ENCODE measurements at regions not wholly inside any gene's neighbourhood (a gene's known extent, or its start where the extent isn't known, plus 50 kb on each side); places are given as distances from the start of the nearest gene placed in this dataset.
"Not testable (repeated sequence)": the region's sequence is repeated elsewhere in the genome, so short reads cannot be mapped to it uniquely, and the experiment has no call there.

DNA sequence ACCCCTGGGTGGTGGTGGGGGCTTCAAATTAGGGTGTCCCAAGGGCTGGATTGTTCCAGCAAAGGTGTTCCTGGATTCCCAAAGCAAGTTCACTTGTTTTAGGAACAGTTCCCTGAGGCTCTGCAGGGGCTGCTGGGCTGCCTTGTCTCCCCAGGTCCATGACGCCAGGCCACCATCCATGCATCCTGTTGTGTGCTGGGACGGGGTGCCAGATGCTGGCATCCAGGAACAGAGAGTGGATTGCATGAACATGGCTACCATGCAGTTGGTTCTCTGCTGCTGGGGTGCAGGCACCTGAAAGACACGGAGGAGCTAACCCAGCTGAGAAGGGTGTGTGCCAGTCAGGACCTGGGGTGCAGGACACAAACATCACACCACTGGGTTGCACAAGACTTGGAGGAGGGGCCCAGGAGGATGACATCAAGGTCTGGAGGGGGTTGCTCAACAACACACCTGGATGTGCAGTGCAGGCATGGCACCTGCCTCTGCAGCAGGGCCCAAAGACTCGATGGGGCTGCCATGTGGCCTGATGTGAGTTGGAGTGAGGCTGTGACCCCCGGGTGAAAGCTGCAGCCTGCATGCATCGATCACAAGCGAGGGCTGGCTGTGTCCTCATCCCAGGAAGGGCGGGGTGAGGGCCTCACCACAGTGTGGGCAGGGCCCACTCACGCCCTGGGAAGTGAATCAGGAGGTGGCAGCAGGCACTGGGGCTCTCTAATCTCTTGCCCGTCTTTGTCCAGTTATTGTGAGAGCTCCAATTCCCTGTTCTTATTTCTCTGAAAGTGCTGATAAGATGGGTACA, 74.0 kb upstream of the CLDN5 start:
- in situ Hi-C loops (cut with HindIII; ENCODE audit: low pct_ligation_motif_present, low pct_unique_long_range_greater_than_20kb, low sequenced_read_pairs) = no loop called here
- DNase-seq = no peak

DNA sequence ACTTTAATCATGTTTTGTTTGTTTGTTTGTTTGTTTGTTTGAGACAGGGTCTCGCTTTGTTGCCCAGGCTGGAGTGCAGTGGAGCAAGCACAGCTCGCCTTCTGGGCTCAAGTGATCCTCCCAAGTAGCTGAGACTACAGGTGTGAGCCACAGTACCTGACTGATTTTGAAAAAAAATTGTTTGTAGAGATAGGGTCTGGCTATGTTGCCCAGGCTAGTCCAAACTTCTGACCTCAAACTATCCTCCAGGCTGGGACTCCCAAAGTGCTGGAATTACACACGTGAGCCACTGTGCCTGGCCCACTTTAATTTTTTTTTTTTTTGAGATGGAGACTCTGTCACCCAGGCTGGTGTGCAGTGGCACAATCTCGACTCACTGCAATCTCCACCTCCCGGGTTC, 74.8 kb upstream of the CLDN5 start:
- DNase-seq = no peak
- in situ Hi-C loops (cut with HindIII; ENCODE audit: low pct_ligation_motif_present, low pct_unique_long_range_greater_than_20kb, low sequenced_read_pairs) = no loop called here

DNA sequence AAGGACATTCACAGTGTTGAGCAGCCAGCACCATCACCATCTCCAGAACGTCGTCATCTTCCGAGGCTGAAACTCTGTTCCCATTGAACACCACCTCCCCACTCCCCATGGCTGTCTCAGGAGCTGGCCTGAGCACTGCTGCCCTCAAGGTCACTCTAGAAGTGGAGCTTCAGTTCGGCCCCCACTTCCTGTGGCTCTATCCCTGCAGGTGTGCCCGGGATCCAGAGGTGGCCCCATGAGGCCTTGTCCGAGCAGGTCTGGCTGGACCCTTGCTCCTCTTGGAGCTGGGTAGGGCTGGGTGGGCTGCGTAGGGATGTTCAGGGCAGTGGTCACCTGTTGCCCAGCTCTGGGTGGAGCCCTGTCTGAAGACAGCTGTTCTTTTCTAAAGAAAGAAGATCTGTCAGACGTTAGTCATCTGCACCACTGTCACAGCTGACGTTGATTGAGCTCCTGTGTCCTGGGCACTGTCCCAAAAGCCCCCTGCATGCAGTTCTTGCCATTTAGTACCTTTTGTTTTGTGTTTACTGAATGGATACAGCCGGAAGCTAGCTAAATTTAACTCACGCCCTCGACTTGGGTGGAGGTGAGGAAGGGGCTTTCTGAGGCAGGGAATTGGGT, 75.5 kb upstream of the CLDN5 start:
- in situ Hi-C loops (cut with HindIII; ENCODE audit: low pct_ligation_motif_present, low pct_unique_long_range_greater_than_20kb, low sequenced_read_pairs) = no loop called here
- no peak for DNase-seq

DNA sequence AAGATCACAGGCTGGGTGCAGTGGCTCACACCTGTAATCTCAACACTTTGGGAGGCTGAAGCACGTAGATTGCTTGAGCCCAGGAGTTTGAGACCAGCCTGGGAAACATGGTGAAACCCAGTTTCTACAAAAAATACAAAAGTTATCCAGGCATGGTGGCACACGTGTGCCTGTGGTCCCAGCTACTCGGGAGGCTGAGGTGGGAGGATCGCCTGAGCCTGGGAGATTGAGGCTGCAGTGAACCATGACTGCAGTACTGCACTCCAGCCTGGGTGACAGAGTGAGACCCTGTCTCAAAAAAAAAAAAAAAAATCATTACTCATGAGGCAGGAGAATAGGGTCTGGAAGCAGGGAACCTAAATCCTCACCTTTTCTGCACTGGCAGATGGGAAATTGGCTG, 79.1 kb upstream of the CLDN5 start:
- DNase-seq; in situ Hi-C loops (cut with HindIII; ENCODE audit: low pct_ligation_motif_present, low pct_unique_long_range_greater_than_20kb, low sequenced_read_pairs): not testable (repeated sequence)

DNA sequence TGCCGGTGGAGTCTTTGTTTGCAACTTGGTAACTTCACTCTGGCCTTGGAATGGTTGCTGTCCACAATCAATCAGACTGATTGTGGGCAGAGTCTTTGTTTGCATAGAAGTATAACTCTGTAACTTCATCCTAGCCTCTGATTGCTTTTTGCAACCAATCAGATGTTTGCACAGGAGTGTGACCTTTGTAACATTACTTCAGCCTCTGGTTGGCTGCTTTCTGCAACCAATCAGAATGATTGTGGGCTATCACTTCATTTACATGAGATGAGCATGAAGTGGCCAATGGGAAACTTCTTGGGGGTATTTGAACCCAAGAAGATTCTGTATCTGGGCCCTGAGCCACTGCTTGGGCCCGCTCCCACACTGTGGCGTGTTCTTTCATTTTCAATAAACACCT, 79.6 kb upstream of the CLDN5 start:
- in situ Hi-C loops (cut with HindIII; ENCODE audit: low pct_ligation_motif_present, low pct_unique_long_range_greater_than_20kb, low sequenced_read_pairs) = no loop called here
- DNase-seq = no peak

DNA sequence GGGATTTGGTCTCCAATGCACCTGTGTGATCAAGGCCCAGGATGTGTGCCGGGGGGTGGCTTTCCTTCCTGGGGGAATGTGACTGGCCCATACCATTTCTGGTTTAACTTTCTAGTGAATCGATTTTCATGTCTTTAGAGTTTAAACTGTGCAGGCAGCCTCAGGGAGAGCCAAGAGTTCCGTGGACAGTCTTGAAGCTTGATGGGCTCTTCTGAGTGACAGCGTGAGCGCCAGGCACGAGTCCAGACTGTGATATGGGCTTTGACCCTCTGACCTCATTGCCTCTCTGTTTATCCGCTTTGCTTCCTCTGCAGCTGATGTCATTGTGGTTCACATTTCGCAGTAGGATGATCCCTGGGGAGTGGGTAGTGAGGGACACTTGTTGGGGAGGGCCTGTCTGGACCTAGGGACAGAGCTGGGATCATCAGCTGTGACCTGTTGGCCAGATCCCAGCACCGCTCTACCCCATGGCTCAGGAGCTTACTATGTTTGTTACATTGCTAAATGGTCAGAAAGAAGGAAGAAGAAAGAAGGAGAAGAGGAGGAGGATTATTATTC, 80.6 kb upstream of the CLDN5 start:
- DNase-seq = no peak

DNA sequence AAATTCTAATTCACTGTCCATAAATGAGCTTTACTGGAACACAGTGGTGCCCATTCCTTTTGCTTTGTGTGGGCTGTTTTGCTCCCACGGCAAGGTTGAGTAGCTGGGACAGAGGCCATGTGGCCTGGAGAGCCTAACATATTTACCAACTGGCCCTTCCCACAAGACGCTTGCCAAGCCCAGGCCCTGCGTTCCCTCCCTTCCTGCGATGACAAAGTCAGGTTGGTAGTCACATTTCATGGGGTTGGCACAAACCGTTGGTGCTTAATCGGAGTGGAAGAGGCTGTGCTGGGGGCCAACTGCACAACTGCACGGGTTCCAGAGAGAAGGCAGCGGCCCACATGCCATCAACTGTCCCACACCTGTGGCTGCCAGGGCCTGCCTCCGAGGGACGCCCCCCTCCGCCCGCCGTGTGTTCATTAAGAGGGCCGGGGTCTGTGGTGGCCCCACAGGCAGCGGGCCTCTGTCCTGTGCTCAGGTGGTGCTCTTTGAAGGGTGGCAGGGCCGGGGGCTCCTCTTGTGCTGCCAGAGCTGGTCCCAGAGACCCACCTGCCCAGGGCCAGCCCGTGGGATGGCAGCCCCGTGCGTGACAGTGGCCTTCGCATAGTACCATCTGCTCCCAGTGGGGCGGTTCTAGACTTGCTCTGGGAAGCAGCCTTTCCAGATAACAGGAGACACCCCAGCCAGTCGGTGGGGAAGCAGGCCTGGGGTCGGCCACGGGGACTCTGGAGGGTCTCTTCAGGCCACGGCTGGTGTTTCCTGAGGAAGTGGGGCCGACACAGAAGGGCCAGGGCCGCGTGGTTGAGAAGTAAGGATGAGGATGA, 81.5 kb upstream of the CLDN5 start:
- DNase-seq = no peak
- in situ Hi-C loops (cut with HindIII; ENCODE audit: low pct_ligation_motif_present, low pct_unique_long_range_greater_than_20kb, low sequenced_read_pairs) = no loop called here

More for the DNA sequence above, 80.6 kb upstream of the CLDN5 start:
- in situ Hi-C loops (cut with HindIII; ENCODE audit: low pct_ligation_motif_present, low pct_unique_long_range_greater_than_20kb, low sequenced_read_pairs) = no loop called here

DNA sequence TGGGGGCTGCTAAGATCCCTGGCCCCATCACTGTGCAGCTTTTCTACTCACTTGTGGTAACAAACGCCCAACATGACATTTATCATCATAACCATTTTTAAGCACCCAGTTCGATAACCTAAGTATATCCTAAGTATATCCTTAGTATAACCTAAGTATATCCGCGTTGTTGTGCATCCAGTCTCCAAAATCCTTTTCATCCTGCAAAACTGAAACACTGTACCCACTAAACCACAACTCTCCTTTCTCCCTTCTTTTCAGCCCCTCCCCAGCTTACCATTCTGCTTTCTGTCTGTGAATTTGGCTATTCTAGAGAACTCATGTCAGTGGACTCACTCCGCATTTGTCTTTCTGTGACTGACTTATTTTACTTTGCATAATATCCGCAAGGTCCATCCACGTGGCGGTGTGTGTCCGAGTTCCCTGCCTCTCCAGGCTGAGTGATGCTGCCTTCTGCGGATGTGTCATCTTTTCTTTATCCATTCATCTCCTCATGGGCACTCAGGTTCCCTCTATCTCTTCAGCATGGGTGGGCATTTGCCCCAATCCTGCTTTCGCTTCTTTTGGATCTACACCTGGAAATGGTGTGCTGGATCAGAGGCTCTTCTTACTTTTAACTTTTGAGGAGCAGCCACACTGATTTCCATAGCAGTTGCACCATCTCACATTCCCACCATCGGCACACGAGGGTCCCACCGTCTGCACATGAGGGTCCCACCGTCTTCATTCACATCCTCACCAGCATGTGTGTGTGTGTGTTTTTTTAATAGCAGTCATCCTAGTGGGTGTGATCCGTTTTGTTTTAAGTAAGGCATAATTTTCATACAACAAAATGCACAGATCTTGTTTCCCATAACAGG, 82.4 kb upstream of the CLDN5 start:
- in situ Hi-C loops (cut with HindIII; ENCODE audit: low pct_ligation_motif_present, low pct_unique_long_range_greater_than_20kb, low sequenced_read_pairs) = no loop called here
- DNase-seq = no peak

DNA sequence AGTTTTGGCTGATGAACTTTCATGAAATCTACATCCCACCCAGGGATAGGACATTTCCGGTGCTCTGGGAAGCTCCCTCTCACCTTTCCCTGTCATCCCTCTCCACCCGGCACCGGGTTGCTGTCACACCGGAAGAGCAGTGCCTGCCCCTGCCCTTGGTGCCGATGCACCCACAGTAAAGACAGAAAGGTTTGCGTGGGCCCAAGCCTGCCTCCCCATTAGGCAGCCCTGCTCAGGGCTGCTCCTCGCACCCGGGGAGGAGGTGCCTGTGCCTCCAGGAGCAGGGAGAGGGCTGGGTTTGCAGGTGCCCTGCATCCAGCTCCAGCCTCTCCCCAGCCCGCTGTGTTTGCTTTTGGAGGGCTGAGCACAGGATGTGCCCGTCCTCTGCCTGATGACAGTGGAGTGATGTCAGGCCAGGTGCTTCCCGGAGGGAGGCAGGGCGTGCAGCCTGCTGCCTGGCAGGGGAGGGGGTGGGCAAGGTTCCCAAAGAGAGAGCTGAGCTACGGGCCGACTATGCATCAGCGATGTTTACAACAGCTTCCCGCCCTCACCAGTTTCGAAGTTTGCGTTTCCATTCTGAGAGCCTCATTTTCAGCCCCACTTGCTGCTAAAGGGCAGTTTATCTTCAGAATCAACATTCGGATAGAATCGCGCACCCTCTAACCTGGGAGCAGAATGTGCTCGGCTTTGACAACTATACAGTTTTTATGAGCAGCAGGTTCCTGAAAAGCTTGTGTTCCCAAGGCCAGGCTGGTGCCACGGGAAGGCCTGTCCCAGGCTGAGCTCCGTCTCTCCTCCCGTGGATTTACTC, 83.2 kb upstream of the CLDN5 start:
- in situ Hi-C loops (cut with HindIII; ENCODE audit: low pct_ligation_motif_present, low pct_unique_long_range_greater_than_20kb, low sequenced_read_pairs) = no loop called here
- DNase-seq = no peak

DNA sequence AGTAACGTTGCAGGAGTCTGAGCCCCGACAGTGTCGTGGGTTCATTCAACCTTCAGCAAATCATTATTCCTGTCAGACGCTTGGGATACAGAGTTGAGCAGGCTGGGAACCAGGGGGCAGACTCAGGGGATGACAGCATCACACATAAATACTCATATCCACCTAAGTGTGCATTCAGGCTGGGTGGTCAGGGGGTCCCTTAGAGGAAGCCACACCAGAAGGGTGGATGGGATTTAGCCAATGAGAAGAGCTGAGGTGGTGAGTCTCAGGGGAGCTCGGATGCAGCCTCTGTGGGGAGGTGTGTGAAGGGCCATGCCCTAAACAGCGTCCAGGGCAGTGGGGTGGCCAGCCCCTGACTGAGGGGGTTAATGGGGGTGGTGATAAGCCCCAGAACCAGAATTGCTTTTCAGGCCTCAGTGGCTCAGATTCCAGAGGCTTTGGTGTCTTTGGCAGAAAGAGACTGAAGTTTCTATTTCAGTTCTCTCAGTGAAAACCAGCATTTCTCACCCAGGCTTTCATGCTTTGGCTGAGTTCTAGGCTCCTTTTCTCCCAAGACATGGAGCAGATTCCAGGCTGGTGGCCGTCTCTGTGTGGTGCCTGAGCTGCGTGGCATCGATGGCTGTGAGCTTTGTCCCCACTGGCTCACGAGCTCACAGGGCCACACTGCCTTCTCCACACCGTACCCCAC, 83.9 kb upstream of the CLDN5 start:
- in situ Hi-C loops (cut with HindIII; ENCODE audit: low pct_ligation_motif_present, low pct_unique_long_range_greater_than_20kb, low sequenced_read_pairs) = no loop called here

DNA sequence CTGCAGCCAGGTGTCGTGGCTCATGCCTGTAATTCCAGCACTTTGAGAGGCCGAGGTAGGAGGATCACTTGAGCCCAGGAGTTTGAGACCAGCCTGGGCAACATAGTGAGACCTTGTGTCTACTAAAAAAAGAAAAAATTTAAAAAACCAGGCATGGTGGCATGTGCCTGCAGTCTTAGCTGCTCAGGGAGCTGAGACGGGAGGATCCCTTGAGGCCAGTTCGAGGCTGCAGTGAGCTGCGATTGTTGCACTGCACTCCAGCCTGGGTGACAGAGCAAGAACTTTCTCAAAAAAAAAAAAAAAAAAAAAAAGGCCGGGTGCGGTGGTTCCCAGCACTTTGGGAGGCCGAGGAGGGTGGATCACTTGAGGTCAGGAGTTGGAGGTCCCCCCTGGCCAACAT, 85.5 kb upstream of the CLDN5 start:
- in situ Hi-C loops (cut with HindIII; ENCODE audit: low pct_ligation_motif_present, low pct_unique_long_range_greater_than_20kb, low sequenced_read_pairs); DNase-seq: not testable (repeated sequence)

More for the DNA sequence above, 83.9 kb upstream of the CLDN5 start:
- DNase-seq = no peak

DNA sequence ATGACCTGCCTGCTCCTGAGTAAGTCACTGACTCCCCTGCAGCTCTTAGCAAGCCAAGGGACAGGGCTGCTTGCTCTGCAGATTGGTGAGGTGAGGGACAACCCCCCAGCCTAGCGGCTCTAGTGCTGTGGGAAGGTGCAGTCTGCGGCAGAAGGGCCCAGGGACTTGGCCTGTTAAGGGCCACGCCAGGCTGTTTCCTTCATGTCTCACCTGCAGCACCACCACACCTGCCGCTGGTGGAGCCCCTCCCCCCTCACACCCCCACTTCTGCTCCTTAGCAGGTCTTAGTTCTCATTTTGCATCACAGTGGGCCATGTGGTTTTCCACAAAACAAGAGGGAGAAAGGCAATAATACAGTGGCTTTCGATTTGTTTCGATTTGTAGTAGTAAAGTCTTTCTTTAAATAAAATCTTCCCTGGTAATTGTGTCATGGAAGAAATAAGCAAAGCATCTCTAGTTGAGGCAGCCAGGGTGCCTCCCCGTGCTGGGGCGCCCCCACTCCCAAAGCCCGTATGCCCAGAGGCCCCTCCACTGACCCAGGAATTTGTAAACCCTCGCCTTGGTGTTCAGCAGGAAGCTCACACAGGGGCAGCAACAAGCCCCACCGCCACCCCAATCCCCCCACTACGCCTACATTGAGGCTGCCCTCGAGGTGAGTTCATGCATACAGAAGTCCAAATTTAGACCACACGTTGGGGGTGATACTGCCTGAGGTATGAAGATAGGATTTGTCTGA, 86.5 kb upstream of the CLDN5 start:
- DNase-seq = no peak
- in situ Hi-C loops (cut with HindIII; ENCODE audit: low pct_ligation_motif_present, low pct_unique_long_range_greater_than_20kb, low sequenced_read_pairs) = no loop called here

DNA sequence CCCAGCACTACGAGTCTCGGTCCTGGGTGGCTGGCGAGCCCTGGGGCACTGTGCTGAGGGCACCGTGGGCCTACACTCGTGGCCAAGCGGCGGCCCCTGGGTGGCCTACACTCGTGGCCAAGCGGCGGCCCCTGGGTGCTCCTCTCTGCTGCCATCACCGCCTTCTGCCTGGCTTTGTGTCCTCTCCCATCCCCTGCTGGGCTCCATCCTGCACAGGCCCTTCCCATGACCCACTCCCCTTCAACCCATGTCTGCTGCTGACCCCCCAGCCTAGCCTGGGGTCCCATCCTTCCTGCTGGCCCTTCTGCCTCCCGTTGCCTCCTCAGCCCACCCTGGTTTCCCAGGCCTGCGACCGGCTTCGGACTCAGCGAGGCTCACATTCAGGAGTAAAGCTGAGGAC, 87.4 kb upstream of the CLDN5 start:
- DNase-seq = no peak
- in situ Hi-C loops (cut with HindIII; ENCODE audit: low pct_ligation_motif_present, low pct_unique_long_range_greater_than_20kb, low sequenced_read_pairs) = no loop called here

DNA sequence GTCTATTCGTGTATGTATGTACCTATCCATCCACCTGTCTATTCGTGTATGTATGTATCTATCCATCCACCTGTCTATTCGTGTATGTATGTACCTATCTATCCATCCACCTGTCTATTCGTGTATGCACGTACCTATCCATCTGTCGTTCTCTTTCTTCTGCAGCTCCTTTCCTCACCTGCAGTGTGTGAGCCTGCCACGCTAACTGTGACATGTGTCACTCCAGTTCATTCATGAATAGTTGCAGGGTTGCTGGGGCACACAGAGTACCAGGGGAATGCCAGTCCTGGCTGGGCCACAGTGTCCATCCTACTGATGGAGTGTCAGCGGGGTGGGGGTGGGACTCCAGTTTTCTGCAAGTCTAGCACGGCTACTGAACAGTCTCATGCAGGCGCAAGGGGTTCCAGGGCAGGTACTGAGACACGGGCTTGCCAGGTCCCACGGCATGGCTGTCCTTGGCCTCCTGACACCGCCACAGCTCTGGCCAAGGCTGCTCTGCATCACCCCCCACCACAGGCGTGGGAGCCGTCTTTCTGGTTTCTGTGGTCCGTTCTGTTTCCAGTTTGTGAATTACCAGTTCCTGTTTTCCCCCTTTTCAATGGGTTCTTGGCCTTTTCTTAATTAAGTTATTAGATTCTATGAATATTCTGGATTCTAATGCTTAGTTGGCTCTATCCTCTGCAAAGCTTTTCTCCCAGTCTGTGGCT, 88.8 kb upstream of the CLDN5 start:
- in situ Hi-C loops (cut with HindIII; ENCODE audit: low pct_ligation_motif_present, low pct_unique_long_range_greater_than_20kb, low sequenced_read_pairs) = no loop called here
- DNase-seq = no peak

DNA sequence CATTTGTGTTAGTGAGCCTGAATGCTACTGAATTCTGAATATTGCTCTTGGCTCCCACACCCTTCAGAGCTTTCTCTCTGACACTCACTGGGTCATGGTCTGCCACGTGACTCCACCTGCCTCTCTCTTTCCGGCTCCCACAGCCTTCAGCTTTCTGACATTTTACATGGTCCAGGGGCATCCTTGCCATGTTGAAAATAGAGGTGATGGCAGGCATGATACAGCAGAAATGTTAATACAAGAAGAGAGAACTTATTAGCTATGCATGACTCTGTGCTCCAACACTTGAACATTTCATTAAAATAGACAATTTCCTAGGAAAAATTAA, 90.3 kb upstream of the CLDN5 start:
- no peak for DNase-seq
- in situ Hi-C loops (cut with HindIII; ENCODE audit: low pct_ligation_motif_present, low pct_unique_long_range_greater_than_20kb, low sequenced_read_pairs) = no loop called here

DNA sequence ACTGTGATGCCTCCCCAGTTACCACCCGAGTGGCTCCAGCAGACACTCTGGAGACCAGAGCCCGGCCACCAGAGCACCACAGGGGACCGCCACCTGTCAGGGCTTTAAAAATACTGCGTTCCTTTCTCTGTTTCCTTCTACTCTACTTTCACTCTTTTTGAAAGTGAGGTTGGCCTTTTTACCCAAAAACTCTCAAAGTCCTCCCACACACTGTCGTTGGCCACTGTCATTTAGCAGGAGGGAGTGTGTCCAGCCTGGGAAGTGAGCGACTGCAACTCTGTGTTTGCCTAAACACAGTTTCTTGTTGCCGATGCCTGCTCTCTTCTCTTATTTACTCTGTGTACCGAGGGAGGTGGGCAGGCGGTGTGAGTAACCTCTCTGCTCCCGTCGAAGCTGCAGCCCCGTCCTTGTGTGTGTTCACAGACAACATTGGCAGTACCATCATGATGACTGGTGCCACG, 90.8 kb upstream of the CLDN5 start:
- in situ Hi-C loops (cut with HindIII; ENCODE audit: low pct_ligation_motif_present, low pct_unique_long_range_greater_than_20kb, low sequenced_read_pairs) = no loop called here
- DNase-seq = no peak

All from ACHN (cell line).